GM21526 (cell line): ENCODE measurements at regions not wholly inside any gene's neighbourhood (a gene's known extent, or its start where the extent isn't known, plus 50 kb on each side); places are given as distances from the start of the nearest gene placed in this dataset.
"Not testable (repeated sequence)": the region's sequence is repeated elsewhere in the genome, so short reads cannot be mapped to it uniquely, and the experiment has no call there.

ENCODE experiments used
- ATAC-seq: cut with Tn5 transposase; IDR thresholded peaks from one replicate; pipeline ENCODE4 v1.9.1; 2021; ENCODE audit warnings: moderate library complexity; ENCODE audit not compliant: unreplicated experiment, low FRiP score

DNA sequence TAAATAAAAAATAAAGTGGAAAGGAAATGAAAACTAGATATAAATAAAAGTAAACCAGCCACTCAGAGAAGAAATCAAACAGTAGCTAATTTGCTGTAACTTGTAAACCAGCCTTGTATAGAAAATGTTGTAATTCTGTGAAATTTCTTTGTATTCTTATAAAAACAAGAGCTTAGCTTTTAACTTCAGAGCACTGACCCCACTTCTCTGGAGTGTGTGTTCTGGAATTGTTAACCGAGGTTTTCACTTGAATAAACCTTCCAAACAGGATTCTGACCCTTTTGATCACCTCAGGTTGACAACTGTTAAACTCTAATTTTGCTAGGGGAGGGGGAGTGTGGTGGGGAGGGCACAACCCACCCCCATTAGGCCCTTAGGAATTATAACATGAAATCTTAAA, 151.9 kb upstream of the TRIM24 start:
- ATAC-seq, result no peak

DNA sequence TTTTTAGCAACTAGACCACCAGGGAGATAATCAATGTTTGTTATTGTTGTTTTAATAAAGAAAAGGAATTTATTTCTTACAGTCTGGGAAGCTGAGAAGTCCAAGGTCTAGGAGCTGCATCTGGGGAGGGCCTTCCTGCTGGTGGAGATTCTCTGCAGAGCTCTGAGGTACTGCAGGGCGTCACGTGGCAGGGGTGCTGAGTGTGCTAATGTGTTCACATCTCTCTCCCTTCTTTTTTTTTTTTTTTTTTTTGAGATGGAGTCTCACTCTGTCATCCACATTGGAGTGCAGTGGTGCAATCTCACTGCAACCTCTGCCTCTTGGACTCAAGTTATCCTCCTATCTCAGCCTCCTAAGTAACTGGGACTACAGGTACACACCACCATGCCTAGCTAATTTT, 150.9 kb upstream of the TRIM24 start:
- no peak for ATAC-seq

DNA sequence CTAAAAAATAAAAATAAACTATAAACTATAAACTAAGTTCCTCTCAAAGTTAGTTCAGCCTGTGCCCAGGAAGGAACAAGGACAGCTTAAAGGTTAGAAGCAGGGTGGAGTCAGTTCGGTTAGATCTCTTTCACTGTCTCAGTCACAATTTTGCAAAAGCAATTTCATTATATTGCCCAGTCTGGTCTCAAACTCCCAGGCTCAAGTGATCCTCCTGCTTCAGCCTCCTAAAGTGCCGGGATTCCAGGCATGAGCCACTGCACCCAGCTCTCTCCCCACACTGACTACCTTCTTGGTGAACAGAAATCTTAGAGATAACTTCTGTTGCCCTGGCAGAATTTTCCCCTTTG, 146.3 kb upstream of the TRIM24 start:
- no peak for ATAC-seq

DNA sequence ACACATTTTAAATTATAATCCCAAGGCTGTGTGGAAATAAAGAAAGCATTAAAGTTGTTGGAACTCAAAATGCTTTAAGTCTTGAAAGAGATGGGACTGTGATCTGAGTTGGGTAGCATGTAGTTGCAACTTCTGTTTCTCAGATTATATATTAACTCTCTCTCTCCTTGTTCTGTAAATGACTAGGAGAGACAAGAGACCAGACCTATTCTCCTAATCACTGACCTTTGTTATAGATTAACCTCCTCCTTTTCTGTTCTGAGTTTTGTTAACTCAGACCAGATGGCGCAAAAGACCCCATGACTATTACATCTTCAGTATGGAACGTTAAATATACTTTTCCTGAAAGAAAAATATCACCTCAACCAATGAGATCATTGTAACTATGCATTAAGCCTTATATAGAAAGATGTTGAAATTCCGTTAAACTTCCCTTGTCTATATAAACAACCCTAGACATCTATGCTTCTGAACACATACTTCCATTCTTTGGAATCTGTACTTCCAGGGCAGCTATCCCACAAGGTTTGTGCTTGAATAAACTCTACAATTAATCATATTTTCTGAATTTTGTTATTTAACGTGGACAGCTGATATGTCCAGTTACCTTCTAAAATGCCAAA, 143.5 kb upstream of the TRIM24 start:
- no peak for ATAC-seq

DNA sequence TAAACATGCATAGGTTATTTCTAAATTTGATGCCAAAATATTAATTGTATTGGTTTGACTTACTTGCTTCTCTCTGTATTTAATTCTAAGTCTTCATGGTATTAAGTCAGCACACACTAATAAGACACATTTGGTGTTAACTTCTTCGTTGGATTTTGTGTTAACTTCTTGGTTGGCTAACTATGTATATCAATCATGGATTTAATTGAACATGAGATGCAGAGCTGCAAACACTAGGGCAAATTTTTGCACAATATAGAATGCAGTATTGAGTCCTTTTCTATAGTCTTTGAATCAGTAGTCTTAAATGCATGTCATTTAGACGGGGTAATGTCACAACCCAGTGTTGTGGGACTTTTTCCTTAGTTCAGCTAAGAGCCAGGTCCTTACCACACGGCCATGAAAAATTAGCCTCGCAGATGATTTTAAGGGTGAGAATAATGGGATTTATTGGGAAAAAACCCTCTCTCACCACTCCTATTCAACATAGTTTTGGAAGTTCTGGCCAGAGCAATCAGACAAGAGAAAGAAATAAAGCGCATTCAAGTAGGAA, 142.9 kb upstream of the TRIM24 start:
- ATAC-seq, result no peak

DNA sequence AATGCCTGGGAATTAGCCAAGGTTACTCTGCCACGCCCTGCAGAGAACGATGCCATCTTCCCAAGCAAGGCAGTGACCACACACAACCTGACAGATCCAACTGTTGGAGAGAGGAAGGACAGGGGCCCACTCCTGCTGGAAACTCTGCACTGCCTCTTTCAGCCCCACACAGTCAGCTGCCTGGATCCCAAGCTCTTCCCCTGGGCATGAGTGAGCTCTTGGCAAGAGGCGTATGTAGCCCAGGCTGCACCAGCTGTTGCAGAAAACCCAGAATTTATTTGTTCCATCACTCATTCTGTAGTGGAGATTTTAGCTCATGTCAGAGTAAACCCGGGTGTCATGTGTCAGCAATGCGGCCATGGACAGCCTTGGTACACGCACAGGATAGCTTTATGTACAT, 135.1 kb upstream of the TRIM24 start:
- ATAC-seq, result no peak

DNA sequence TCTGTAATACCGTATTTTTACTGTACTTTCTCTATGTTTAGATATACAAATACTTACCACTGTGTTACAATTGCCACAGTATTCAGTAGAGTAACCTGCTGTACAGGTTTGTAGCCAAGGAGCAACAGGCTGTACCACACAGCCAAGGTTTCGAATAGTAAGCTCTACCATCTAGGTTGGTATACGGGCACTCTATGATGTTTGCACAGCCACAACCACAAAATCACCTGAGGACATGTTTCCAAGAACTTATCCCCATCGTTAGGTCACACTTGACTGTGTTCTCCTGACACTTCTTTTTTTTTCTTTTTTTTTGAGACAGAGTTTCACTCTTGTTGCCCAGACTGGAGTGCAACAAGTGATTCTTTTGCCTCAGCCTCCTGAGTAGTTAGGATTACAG, 134.6 kb upstream of the TRIM24 start:
- ATAC-seq, result no peak

DNA sequence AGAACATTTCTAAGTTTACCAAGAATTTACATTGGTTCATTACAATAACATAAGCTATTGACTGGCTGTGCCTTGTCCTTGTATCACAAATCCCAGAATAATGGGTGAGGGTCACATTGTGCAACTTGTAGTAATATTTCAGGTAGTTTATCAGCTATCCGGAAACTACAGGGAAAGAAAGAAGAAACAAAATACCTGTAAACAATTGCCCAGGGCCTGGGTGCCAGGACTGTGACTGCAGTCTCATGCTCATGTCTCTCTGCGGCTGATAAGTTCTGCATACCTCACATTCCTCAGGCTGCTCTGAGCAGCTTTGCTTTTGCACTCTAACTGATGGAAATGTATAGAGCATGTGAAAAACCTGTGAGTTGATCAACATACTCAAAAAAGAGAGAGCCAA, 131.8 kb upstream of the TRIM24 start:
- ATAC-seq, result no peak

DNA sequence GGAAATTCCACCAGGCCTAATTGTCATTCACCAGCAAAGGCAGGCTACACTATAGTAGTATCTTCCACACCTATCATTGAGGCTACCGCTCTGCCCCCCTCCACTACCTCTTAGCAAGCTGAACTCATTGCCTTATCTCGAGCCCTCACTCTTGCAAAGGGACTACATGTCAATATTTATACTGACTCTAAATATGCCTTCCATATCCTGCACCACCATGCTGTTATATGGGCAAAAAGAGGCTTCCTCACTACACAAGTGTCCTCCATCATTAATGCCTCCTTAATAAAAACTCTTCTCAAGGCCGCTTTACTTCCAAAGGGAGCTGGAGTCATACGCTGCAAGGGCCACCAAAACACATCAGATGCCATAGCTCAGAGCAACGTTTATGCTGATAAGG, 127.2 kb upstream of the TRIM24 start:
- ATAC-seq, result not testable (repeated sequence)

DNA sequence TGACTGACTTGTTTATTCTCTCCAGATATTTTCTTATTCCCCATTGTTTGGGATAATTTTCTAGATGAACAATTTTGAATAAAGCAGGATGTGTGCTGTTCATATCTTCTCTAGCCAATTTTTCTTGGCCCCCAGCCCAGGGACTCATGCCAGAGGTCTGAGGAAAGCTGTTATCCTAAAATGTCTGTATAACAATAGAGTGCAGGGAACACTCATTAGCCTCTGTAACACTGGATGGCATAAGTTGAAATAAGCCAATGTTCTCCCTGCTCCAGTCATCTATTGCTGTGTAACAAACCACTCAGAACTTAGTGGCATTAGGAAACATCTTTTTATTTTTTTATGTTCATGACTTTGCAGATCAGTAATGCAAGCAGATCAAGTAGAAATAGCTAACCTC, 121.7 kb upstream of the TRIM24 start:
- ATAC-seq, result no peak

DNA sequence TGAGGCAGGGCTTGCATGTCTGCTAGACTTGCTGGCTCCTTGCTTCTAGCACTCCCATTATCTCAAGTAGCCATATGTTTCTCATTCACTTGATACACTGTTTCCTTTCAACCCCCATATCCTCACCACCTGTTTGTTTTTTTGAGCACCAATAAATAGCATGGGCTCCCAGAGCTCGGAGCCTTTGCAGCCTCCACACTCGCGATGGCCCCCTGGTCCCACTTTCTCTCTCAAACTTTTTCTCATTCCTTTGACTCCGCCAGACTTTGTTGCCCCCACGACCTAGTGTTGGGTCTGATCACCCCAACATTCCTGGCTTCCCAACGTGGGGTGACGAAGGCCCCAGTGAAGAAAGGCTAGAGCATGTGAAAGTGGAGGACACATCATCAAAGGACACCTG, 120.8 kb upstream of the TRIM24 start:
- not testable (repeated sequence) for ATAC-seq

DNA sequence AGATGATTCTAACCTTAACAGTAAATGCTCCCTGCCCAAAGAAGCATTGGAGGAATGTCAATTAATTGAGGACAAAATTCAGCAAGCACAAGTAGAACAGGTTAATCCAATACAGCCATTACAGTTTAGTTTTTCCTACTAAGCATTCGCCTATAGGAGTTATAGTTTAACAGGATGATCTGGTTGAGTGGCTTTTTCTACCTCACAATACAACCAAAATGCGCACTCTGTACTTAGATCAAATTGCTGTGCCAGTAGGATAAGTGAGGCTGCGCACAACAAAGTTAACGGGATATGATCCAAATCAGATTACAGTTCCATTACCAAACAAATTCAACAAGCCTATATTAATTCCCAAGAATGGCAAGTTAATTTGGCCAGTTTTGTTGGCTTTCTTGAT, 117.1 kb upstream of the TRIM24 start:
- no peak for ATAC-seq

DNA sequence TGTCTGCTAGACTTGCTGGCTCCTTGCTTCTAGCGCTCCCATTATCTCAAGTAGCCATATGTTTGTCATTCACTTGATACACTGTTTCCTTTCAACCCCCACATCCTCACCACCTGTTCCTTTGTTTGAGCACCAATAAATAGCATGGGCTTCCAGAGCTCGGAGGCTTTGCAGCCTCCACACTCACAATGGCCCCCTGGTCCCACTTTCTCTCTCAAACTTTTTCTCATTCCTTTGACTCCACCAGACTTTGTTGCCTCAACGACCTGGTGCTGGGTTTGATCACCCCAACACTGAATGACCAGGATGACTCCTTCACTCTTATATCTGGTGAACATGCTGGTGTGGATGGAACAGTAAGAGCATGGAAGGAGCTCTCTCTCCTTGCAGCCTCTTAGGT, 114.5 kb upstream of the TRIM24 start:
- no peak for ATAC-seq

DNA sequence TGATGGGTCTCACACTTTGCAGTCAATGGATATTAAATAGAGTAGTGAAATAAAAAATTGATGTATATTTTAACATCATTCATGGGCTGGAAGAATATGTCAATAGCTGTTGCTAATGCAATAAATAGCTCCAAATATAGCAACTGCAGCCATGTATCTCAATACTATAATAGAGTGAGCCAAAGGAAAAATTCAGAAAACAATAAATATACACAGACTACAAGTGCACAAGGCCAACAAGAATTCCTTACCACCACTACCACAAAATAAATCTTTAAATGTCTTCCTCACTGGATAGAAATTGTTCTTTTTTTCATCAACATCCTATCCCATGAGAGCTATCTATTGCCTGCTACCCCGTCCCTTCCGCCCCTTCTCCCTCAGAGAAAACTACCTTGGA, 113.1 kb upstream of the TRIM24 start:
- no peak for ATAC-seq

DNA sequence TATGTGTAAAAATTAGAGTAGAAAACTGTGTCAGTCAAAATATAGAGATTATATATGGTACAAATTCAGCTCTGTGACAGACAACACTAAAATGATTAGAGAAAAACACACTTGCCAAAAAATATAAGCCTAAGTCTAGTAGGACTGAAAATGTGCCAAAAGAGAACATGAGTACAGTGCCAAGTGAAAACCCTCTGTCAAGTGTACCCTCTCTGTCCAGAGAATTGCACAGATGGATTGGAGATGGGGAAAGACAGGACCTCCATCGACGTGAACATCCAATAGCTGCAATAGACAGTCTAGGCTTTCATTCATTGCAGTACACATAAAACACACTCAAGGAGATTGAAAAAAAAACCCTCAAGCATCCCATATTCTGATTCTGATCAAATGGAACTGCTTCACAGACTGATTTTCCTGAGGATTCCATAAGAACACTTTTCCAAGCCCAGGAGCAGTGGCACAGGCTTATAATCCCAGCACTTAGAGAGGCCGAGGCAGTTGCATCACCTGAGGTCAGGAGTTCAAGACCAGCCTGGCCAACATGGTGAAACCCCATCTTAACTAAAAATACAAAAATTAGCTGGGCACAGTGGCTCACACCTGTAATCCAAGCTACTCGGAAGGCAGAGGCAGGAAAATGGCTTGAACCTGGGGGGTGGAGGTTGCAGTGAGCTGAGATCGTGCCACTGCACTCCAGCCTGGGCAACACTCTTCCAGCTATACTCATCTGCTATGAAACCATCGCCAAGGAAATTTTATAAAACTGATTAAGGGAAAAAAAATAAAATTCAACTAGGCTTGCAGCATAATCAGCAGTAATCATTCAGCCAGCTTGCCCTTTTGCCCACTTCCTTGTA, 110.0 kb upstream of the TRIM24 start:
- no peak for ATAC-seq

DNA sequence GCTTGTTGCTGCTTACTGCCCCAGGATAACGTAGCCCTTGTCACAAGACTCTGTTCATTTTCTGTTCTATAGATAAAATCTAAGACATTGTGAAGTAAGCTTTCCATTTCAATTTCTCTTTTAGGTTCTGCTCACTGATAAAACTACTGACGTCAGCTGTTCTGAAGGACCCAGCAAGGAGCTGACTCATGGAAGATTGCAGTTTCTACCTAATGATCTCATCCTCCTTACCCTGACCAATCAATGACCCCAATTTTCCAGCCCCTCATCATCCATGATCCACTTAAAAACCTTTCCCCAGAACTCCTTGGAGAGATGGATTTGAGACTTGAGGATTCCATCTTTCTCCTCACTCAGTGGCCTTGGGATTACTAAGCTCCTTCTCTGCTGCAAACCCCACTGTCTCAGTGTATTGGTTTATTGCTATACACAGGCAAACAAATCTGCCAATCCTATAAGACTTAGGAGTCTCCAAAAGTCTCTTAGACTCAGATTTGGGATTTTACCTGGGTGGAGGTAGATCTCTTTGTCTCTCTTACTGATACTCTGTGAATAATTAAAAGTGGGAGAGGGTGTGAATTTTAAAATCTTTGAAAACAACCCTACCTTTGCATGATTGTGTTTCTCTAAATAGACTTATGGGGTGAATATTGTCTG, 109.2 kb upstream of the TRIM24 start:
- no peak for ATAC-seq

DNA sequence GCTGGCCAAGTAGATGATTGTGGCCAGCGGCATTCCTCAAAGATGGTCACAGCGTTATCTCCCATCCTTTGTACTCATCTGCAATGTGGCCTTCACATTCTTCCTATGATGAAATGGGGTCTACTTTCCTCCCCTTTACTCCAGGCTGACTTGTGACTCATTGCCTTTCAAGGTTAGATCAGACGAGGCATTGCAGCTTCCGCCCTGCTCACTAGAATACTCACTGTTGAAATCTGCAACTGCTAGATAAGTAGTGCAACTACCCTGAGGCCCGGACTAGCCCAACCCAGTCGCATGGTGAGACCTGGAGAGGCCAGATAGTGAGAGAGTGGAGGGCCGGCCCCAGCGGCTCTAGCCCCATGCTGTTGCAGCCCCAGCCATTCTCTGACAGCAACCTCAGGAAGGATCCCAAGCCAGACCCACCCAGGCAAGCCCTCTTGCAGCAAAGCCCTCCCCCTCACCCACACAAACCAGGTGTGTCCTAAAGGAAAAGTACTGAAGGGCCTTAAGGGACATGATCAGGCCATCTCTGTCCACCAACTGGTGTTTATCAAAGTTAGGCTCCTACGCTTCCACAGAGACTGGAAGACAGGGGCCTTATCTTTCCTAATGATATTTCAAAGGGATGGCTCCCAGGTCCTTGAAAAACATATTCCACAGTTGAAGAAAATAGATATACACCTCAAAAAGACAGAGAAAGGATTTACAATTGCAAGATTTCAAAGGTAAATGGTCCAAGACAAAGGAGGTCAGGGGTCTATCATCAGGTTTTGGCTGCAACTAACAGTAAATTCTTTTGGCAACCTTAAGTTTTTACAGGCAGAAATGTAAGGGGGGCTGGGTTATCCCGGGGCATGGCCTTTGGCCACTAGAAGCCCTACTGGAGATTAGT, 107.2 kb upstream of the TRIM24 start:
- ATAC-seq, result no peak

DNA sequence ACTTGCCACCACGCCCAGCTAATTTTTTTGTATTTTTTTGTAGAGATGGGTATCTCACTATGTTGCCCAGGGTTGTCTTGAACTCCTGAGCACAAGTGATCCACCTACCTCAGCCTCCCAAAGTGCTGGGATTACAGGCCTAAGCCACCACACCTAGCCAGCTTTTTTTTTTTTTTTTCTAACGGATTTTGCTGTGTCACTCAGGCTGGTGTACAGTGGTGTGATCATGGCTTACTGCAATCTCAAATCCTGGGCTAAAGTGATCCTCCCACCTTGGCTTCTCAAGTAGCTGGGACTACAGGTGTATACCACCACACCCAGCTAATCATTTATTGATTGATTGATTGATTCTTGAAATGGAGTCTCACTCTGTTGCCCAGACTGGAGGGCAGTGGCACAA, 106.0 kb upstream of the TRIM24 start:
- no peak for ATAC-seq

DNA sequence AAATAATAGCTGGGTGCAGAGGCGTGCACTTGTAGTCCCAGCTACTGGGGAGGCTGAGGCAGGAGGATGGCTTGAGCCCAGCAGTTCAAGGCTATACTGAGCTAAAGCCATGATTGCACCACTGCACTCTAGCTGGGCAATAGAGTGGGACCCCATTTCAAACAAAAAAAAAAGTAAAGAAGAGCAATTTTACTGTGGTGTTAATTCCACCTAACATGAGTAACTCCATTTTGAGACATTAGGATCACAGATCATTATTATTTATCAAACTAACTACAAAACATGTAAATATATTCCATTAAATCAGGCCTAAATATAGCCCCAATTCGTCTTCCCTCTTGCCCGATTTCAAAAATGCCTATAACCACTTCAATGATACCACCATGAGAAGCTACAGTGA, 104.8 kb upstream of the TRIM24 start:
- no peak for ATAC-seq

DNA sequence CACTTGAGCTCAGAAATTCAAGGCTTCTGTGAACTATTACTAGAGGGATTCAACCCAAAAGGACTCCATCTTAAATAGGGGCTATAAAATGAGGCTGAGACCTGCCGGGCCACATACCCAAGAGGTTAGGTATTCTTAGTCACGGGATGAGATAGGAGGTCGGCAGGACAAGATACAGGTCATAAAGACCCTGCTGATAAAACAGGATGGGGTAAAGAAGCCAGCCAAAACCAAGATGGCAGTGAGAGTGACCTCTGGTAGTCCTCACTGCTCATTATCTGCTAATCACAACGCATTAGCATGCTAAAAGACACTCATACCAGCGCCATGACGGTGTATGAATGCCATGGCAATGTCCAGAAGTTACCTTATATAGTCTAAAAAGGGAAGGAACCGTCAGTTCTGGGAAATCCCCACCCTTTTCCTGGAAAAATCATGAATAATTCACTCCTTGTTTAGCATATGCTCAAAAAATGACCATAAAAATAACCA, 101.2 kb upstream of the TRIM24 start:
- ATAC-seq, result no peak
